H9 (cell line): ENCODE measurements at regions not wholly inside any gene's neighbourhood (a gene's known extent, or its start where the extent isn't known, plus 50 kb on each side); places are given as distances from the start of the nearest gene placed in this dataset.
"Not testable (repeated sequence)": the region's sequence is repeated elsewhere in the genome, so short reads cannot be mapped to it uniquely, and the experiment has no call there.

ENCODE experiments used
- DNase-seq: peaks from one replicate; pipeline ENCODE4 v3.0.0-alpha.2; 2017
- H2AFZ ChIP-seq: one replicate; pipeline ENCODE4 v1.6.1; 2013; ENCODE audit warnings: mild to moderate bottlenecking, low read length, control low read depth, moderate library complexity
- H2AK5ac ChIP-seq: 2 replicates; pipeline ENCODE4 v1.6.1; 2013; ENCODE audit warnings: low read length, control low read depth, mixed read lengths; ENCODE audit not compliant: insufficient read length
- H2BK120ac ChIP-seq: one replicate; pipeline ENCODE4 v1.6.1; 2013; ENCODE audit warnings: low read depth, mild to moderate bottlenecking, low read length, control low read depth, inconsistent platforms; ENCODE audit not compliant: poor library complexity, severe bottlenecking
- H2BK12ac ChIP-seq: 2 replicates; pipeline ENCODE4 v1.6.1; 2013; ENCODE audit warnings: low read length, control low read depth, mixed read lengths, low read depth; ENCODE audit not compliant: insufficient read length
- H2BK15ac ChIP-seq: 2 replicates; pipeline ENCODE4 v1.6.1; 2013; ENCODE audit warnings: low read depth, low read length, control low read depth
- H2BK20ac ChIP-seq: one replicate; pipeline ENCODE4 v1.6.1; 2013; ENCODE audit warnings: low read depth, mild to moderate bottlenecking, low read length, control low read depth, inconsistent platforms; ENCODE audit not compliant: poor library complexity, severe bottlenecking
- H2BK5ac ChIP-seq: 2 replicates; pipeline ENCODE4 v1.6.1; 2013; ENCODE audit warnings: low read length, control low read depth, mixed read lengths; ENCODE audit not compliant: insufficient read length
- H3K14ac ChIP-seq: 2 replicates; pipeline ENCODE4 v1.6.1; 2013; ENCODE audit warnings: low read length, control low read depth; ENCODE audit not compliant: insufficient read depth
- H3K18ac ChIP-seq: 2 replicates; pipeline ENCODE4 v1.6.1; 2013; ENCODE audit warnings: low read depth, mild to moderate bottlenecking, mixed read lengths, low read length, control low read depth; ENCODE audit not compliant: insufficient read length
- H3K23ac ChIP-seq: 2 replicates; pipeline ENCODE4 v1.6.1; 2013; ENCODE audit warnings: low read length, control low read depth, mixed read lengths, low read depth; ENCODE audit not compliant: insufficient read length
- H3K23me2 ChIP-seq: 2 replicates; pipeline ENCODE4 v1.6.1; 2013; ENCODE audit warnings: low read depth, mild to moderate bottlenecking, mixed read lengths, low read length, control low read depth; ENCODE audit not compliant: insufficient read length, poor library complexity, severe bottlenecking
- H3K27ac ChIP-seq: 2 replicates; pipeline ENCODE4 v1.5.1; 2013; ENCODE audit warnings: low read length, control low read depth, mixed read lengths, low read depth; ENCODE audit not compliant: insufficient read length
- H3K27me3 ChIP-seq: 2 replicates; pipeline ENCODE4 v1.6.1; 2013; ENCODE audit warnings: low read length, control low read depth, inconsistent platforms; ENCODE audit not compliant: insufficient read depth
- H3K4ac ChIP-seq: 2 replicates; pipeline ENCODE4 v1.6.1; 2013; ENCODE audit warnings: low read depth, mild to moderate bottlenecking, control low read depth, inconsistent platforms, low read length, moderate library complexity
- H3K4me1 ChIP-seq: 2 replicates; pipeline ENCODE4 v1.6.1; 2013; ENCODE audit warnings: low read length, control low read depth, inconsistent platforms; ENCODE audit not compliant: insufficient read depth
- H3K4me2 ChIP-seq: 2 replicates; pipeline ENCODE4 v1.6.1; 2013; ENCODE audit warnings: low read length, control low read depth, mixed read lengths; ENCODE audit not compliant: insufficient read length, insufficient read depth
- H3K56ac ChIP-seq: 2 replicates; pipeline ENCODE4 v1.6.1; 2013; ENCODE audit warnings: low read depth, mild to moderate bottlenecking, mixed read lengths, low read length, control low read depth; ENCODE audit not compliant: insufficient read length
- H3K79me1 ChIP-seq: 2 replicates; pipeline ENCODE4 v1.6.1; 2013; ENCODE audit warnings: low read depth, mild to moderate bottlenecking, moderate library complexity, low read length, control low read depth, inconsistent platforms; ENCODE audit not compliant: insufficient read depth, poor library complexity, severe bottlenecking
- H3K79me2 ChIP-seq: 2 replicates; pipeline ENCODE4 v1.6.1; 2013; ENCODE audit warnings: low read length, control low read depth, inconsistent platforms; ENCODE audit not compliant: insufficient read depth
- H3K9ac ChIP-seq: 2 replicates; pipeline ENCODE4 v1.6.1; 2013; ENCODE audit warnings: low read length, control low read depth, mixed read lengths; ENCODE audit not compliant: insufficient read length; ENCODE audit errors: extremely low read depth
- H3K9me3 ChIP-seq: one replicate; pipeline ENCODE4 v1.6.1; 2013; ENCODE audit warnings: low read depth, low read length, inconsistent platforms; ENCODE audit not compliant: control insufficient read depth
- H3T11ph ChIP-seq: one replicate; pipeline ENCODE4 v1.6.1; 2013; ENCODE audit warnings: mild to moderate bottlenecking, low read length, control low read depth, inconsistent platforms
- H4K20me1 ChIP-seq: one replicate; pipeline ENCODE4 v1.6.1; 2013; ENCODE audit not compliant: control insufficient read depth, insufficient read length, insufficient read depth
- H4K5ac ChIP-seq: 2 replicates; pipeline ENCODE4 v1.6.1; 2013; ENCODE audit warnings: low read depth, mild to moderate bottlenecking, mixed read lengths, low read length, control low read depth; ENCODE audit not compliant: insufficient read length
- H4K8ac ChIP-seq: replicated peaks from 2 replicates; pipeline ENCODE4 v1.6.1; 2013; ENCODE audit warnings: low read length, control low read depth, mixed read lengths, low read depth; ENCODE audit not compliant: insufficient read length
- H4K91ac ChIP-seq: 2 replicates; pipeline ENCODE4 v1.6.1; 2013; ENCODE audit warnings: low read depth, mild to moderate bottlenecking, moderate library complexity, mixed read lengths, low read length, control low read depth; ENCODE audit not compliant: insufficient read length
- H3K27ac Mint-ChIP-seq, 3 experiments: 2 replicates in 2 of 3; 3 replicates in 1 of 3; pipeline ENCODE4 v1.8.0; 2020 to 2021; ENCODE audit warnings: mixed read lengths in 3 of 3, mild to moderate bottlenecking in 1 of 3, moderate library complexity in 1 of 3
- H3K27me3 Mint-ChIP-seq: 2 replicates; pipeline ENCODE4 v1.8.0; 2021; ENCODE audit warnings: low read depth, mild to moderate bottlenecking, moderate library complexity, mixed read lengths
- H3K36me3 Mint-ChIP-seq, 3 experiments: 2 replicates in 2 of 3; 3 replicates in 1 of 3; pipeline ENCODE4 v1.8.0; 2020 to 2021; ENCODE audit warnings: low read depth in 3 of 3, mixed read lengths in 3 of 3; ENCODE audit not compliant: insufficient read depth in 1 of 3
- H3K4me1 Mint-ChIP-seq, 2 experiments: 2 replicates each; pipeline ENCODE4 v1.8.0; 2020; ENCODE audit warnings: mixed read lengths in 2 of 2
- H3K4me3 Mint-ChIP-seq, 2 experiments: 2 replicates in 1 of 2; 3 replicates in 1 of 2; pipeline ENCODE4 v1.8.0; 2020 to 2021; ENCODE audit warnings: mild to moderate bottlenecking in 2 of 2, mixed read lengths in 2 of 2, moderate library complexity in 1 of 2
- H3K9me3 Mint-ChIP-seq, 2 experiments: 2 replicates in 1 of 2; 3 replicates in 1 of 2; pipeline ENCODE4 v1.8.0; 2020; ENCODE audit warnings: mild to moderate bottlenecking in 2 of 2, mixed read lengths in 2 of 2, moderate library complexity in 1 of 2
- WGBS: extraction: QIAGEN DNeasy Blood & Tissue Kit; methylation state at CpG from one replicate; pipeline ENCODE4 v1.1.7; 2013; ENCODE audit warnings: missing lambda C conversion rate, low lambda C conversion rate, mixed read lengths; ENCODE audit not compliant: insufficient read length; ENCODE audit errors: extremely low coverage; 5-methylcytosine and 5-hydroxymethylcytosine counted together

DNA sequence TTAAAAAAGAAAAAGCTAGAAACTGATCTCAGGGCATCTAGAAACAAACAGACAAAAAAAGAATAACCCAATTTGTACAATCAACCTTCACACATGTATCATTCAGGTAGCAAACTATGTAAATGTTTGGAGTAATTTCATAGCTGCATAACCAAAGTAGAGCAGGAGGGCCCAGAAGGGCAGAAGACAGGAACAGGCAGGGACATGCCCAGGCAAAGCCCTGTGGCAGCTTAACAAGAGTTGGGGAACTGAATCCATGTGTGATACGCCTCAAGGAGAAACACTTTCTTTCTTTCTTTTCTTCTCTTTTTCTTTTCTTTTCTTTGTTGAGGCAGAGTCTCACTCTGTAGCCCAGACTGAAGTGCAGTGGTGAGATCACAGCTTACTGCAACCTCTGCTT is 390.4 kb upstream of the ANKRD20A1 start:
- not testable (repeated sequence) for H3T11ph ChIP-seq, H3K9ac ChIP-seq, H3K9me3 Mint-ChIP-seq, H3K4me3 Mint-ChIP-seq, H3K27ac Mint-ChIP-seq, H4K8ac ChIP-seq, H2BK12ac ChIP-seq, H3K36me3 Mint-ChIP-seq, DNase-seq, H3K23ac ChIP-seq, H3K4me1 Mint-ChIP-seq, H3K4ac ChIP-seq, H4K5ac ChIP-seq, H2BK15ac ChIP-seq, H2BK20ac ChIP-seq, H2BK5ac ChIP-seq, H2AK5ac ChIP-seq, H3K79me1 ChIP-seq, H4K20me1 ChIP-seq, H3K9me3 ChIP-seq, H3K14ac ChIP-seq, H3K27me3 Mint-ChIP-seq, H3K4me2 ChIP-seq, H3K79me2 ChIP-seq, H2AFZ ChIP-seq, H3K27ac ChIP-seq, H2BK120ac ChIP-seq, H3K27me3 ChIP-seq, H3K56ac ChIP-seq, H3K23me2 ChIP-seq, H3K4me1 ChIP-seq, H3K18ac ChIP-seq, H4K91ac ChIP-seq
- WGBS = no CpG with 5 or more reads among the region's 1 CpG

DNA sequence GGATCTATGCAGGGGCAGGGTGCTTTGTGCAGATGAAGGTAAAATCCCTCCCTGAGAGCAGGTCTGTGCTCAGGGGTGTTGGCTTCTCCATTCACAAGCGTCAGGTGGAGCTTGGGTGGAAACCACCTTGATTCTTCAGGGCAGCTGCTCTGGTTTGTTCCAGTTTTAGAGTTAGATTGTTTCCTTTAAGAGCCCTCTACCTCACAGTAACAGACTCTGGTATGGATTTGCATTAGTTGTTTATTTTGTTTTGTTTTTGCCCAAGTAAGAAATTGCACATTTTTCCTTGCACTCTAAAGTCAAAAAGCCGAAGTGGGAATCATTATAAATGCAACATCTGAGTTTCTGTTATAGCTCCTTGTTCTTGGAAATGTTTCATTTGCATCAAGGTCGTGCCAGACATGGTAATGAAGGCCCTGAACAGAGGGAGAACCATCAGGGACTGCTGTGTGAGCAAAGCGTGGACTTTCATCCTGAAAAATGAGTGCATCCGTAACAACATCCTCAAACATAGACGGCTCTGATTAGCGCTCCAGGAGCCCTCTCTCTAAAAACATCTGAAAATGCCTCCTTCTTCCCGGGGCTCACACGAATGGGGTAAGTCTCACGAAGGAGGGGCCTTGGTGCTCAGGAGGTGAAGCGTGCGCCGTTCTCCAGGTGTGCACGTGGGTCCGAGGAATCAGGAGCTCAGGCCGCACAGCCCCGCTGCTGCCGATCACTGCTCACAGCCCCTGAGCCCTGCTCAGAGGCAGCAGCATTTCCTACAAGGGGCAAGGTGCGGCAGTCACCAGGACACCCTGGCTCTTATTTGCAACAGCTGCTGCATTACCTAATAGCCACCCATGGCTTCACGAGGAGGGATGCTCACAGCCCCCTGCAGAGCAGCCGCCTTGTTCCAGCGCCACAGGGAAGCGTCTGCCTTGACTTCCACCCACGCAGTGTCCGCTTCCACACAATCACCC is 396.7 kb upstream of the ANKRD20A1 start:
- not testable (repeated sequence) for H2BK20ac ChIP-seq, H3K27me3 Mint-ChIP-seq, H2BK5ac ChIP-seq, H3T11ph ChIP-seq, H3K9ac ChIP-seq, H3K4me3 Mint-ChIP-seq, H4K91ac ChIP-seq, H3K14ac ChIP-seq, H3K23me2 ChIP-seq, H3K27ac Mint-ChIP-seq, H3K27ac ChIP-seq, H2BK15ac ChIP-seq, H3K23ac ChIP-seq, H3K4me2 ChIP-seq, H3K4me1 Mint-ChIP-seq, H2AK5ac ChIP-seq, H3K36me3 Mint-ChIP-seq, H4K8ac ChIP-seq, H3K79me2 ChIP-seq, H3K9me3 ChIP-seq, H2BK12ac ChIP-seq, H3K9me3 Mint-ChIP-seq, H3K4me1 ChIP-seq, H2BK120ac ChIP-seq, H3K79me1 ChIP-seq, H3K27me3 ChIP-seq, DNase-seq, H4K5ac ChIP-seq, H3K4ac ChIP-seq, H3K56ac ChIP-seq, H4K20me1 ChIP-seq, H3K18ac ChIP-seq, H2AFZ ChIP-seq
- WGBS = no CpG with 5 or more reads among the region's 25 CpGs
